Upper lobe of right lung (tissue), 1 donor: ENCODE measurements at regions not wholly inside any gene's neighbourhood (a gene's known extent, or its start where the extent isn't known, plus 50 kb on each side); places are given as distances from the start of the nearest gene placed in this dataset.

Experiments
- ATAC-seq: fragments of 200-7000 bp; cut with Tn5 transposase; one replicate; pipeline ENCODE4 v1.9.1; 2020; ENCODE audit warnings: mild to moderate bottlenecking, moderate library complexity
- DNase-seq: peaks from one replicate; pipeline ENCODE4 v3.0.0-alpha.2; 2020
- H3K27ac ChIP-seq: fragments of 200-600 bp; one replicate; pipeline ENCODE4 v1.8.0; 2022
- H3K27me3 ChIP-seq: fragments of 200-600 bp; one replicate; pipeline ENCODE4 v1.8.0; 2022; ENCODE audit warnings: mild to moderate bottlenecking
- H3K36me3 ChIP-seq: fragments of 200-600 bp; one replicate; pipeline ENCODE4 v1.8.0; 2022
- H3K4me1 ChIP-seq: fragments of 200-600 bp; one replicate; pipeline ENCODE4 v1.8.0; 2022
- H3K4me3 ChIP-seq: fragments of 200-600 bp; one replicate; pipeline ENCODE4 v1.8.0; 2022; ENCODE audit warnings: mild to moderate bottlenecking
- H3K9me3 ChIP-seq: fragments of 200-600 bp; one replicate; pipeline ENCODE4 v1.8.0; 2022
- intact Hi-C: fragments of 100-400 bp; cut with DNase I; formaldehyde crosslinking; loops from one replicate; pipeline ENCODE4 v1.11.0; 2022
- TF ChIP-seq, protein P1 (sequence below): fragments of 200-600 bp; IDR thresholded peaks from one replicate; pipeline ENCODE4 v1.8.0; 2022; ENCODE audit warnings: antibody characterized with exemption
- donor health status: DM: no; HTN: yes; CAD: no; lungs with severe emphysema.

DNA sequence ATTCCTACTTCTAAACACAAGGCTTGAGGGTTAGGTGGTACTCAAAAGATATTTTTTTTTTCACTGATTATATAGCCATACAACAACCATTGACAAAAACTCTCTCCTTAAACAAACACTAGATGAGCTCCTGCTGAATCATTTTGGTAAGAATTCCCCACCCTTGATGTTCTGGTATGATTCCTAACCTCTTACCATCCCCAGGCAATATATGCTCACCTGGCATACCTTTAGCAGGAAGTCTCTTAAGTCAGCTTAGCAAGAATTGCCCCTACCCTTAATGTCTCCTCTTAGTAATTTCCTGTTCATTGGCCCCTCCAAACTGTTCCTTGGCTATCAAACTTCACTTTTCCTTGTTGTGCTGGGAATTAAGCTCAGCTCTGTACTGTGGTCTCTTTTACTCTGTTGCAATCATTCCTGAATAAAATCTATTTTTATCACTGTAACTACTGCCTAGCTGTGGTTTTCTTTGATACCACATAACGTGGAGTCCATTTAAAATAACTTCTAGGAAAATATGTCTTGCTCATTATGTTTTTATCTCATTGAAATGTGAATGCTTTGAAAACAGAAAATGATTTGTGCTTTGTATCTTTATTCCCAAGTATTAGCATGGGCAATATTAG lies 712.6 kb downstream of the SLC16A7 start:
- H3K4me1 ChIP-seq: no peaks in the 10 kb centered on the region
- H3K4me3 ChIP-seq: no peak overlapping the region
- H3K9me3 ChIP-seq: no peaks in the 10 kb centered on the region
- TF ChIP-seq, protein P1, sequence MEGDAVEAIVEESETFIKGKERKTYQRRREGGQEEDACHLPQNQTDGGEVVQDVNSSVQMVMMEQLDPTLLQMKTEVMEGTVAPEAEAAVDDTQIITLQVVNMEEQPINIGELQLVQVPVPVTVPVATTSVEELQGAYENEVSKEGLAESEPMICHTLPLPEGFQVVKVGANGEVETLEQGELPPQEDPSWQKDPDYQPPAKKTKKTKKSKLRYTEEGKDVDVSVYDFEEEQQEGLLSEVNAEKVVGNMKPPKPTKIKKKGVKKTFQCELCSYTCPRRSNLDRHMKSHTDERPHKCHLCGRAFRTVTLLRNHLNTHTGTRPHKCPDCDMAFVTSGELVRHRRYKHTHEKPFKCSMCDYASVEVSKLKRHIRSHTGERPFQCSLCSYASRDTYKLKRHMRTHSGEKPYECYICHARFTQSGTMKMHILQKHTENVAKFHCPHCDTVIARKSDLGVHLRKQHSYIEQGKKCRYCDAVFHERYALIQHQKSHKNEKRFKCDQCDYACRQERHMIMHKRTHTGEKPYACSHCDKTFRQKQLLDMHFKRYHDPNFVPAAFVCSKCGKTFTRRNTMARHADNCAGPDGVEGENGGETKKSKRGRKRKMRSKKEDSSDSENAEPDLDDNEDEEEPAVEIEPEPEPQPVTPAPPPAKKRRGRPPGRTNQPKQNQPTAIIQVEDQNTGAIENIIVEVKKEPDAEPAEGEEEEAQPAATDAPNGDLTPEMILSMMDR: no peak
- H3K36me3 ChIP-seq: no peaks in the 10 kb centered on the region
- H3K27me3 ChIP-seq: no peaks in the 10 kb centered on the region
- H3K27ac ChIP-seq: no peak overlapping the region
- DNase-seq: no peak
- intact Hi-C loops: no loop called here
- ATAC-seq: no peak

DNA sequence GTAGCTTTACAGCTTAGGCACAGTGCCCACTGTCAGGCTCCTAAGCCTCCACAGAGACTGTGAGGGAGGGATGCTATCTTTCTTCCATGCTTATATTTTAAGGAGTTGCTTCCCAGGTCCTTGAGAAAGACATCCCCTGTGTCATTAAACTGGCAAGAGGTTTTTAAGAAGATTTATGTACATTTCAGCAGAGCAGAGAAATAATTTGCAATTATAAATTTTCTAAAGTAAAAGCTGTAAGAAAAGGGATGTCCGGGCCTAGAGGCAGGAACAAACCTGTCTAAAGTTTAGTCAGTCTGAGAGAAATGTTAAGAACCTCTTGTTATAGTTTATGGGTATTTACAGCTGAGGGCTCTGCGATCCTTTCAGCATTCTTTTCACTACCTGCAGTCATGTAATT lies 716.1 kb downstream of the SLC16A7 start:
- TF ChIP-seq, protein P1: no peak
- ATAC-seq (no peak), DNase-seq (no peak)
- H3K27ac ChIP-seq: no peak overlapping the region
- no peaks in the 10 kb centered on the region for H3K36me3 ChIP-seq
- intact Hi-C loops: no loop called here
- no peaks in the 10 kb centered on the region for H3K4me1 ChIP-seq
- H3K27me3 ChIP-seq: no peaks in the 10 kb centered on the region
- no peak overlapping the region for H3K4me3 ChIP-seq
- no peaks in the 10 kb centered on the region for H3K9me3 ChIP-seq

DNA sequence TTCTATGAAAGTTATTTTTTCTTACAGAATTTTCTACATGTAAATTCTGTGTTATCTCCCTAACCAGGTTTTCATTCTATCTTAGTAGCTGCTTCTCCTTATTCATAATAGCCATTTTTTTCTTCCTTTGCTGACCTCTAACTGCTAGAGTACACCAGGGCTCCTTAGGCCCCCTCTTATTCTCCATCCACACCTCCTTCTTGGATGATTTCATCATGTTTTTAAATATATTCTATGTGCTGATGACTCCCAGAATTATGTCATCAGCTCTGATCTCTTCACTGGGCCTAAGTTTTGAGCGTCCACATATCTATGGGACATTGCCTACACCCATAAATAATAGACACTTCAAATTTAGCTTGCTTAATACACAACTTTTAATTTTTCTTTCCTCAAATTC lies 721.5 kb downstream of the SLC16A7 start:
- no peak overlapping the region for H3K4me3 ChIP-seq
- no peaks in the 10 kb centered on the region for H3K27me3 ChIP-seq
- intact Hi-C loops: no loop called here
- no peaks in the 10 kb centered on the region for H3K4me1 ChIP-seq
- TF ChIP-seq, protein P1: no peak
- ATAC-seq (no peak), DNase-seq (no peak)
- H3K9me3 ChIP-seq: no peaks in the 10 kb centered on the region
- no peaks in the 10 kb centered on the region for H3K36me3 ChIP-seq
- H3K27ac ChIP-seq: no peak overlapping the region

DNA sequence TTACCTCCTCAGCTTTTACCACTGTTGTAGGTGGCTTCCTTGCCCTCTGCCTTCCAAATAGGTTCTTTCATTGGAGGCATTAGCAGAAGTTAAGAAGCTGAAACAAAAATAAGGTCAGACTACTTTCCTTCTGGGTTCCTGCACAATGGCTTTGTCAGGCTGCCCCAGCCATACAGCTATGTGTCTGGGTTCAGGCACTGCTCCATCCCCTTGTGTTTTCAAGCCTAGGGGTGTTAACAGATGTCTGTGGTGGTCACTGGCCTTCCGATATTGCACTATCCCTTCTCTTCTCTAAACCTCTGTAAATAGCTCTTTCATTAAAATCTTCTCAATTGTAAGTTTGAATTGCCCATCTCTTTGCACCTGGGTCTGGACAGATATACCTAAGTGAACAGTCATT lies 728.9 kb downstream of the SLC16A7 start:
- TF ChIP-seq, protein P1: no peak

DNA sequence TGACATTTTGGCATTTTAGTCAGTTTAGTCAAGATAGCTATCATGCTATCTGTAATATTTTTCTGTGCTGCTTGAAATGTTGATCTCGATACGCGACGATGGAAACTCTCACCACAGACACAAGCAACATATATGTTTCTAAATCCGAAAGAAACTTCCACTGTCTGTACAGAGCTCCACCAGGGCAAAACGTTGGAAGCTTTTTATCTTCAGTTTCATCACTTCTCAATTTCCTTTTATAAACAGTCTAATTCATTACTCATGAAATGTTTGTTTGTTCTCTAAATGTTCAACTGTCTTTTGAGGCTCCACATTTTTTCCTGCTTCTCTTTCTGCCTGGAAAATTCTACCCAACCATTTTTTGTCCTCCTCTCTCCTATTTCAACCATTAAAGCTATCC lies 737.6 kb downstream of the SLC16A7 start:
- no peak for ATAC-seq

More for the DNA sequence above, 728.9 kb downstream of the SLC16A7 start:
- Histone ChIP-seq H3K36me3 (no peaks in the 10 kb centered on the region), H3K27ac (no peak overlapping the region), H3K27me3 (no peaks in the 10 kb centered on the region), H3K4me3 (no peak overlapping the region), H3K4me1 (no peaks in the 10 kb centered on the region), H3K9me3 (no peaks in the 10 kb centered on the region)
- DNase-seq (no peak), ATAC-seq (no peak)
- intact Hi-C loops: no loop called here

More for the DNA sequence above, 737.6 kb downstream of the SLC16A7 start:
- intact Hi-C loops: no loop called here
- Histone ChIP-seq H3K27me3 (no peaks in the 10 kb centered on the region), H3K36me3 (no peaks in the 10 kb centered on the region), H3K27ac (no peak overlapping the region), H3K4me1 (no peaks in the 10 kb centered on the region), H3K4me3 (no peak overlapping the region), H3K9me3 (no peaks in the 10 kb centered on the region)
- TF ChIP-seq, protein P1: no peak
- DNase-seq: no peak
